ENCODE measurements at regions not wholly inside any gene's neighbourhood (a gene's known extent, or its start where the extent isn't known, plus 50 kb on each side); places are given as distances from the start of the nearest gene placed in this dataset.
"Not testable (repeated sequence)": the region's sequence is repeated elsewhere in the genome, so short reads cannot be mapped to it uniquely, and the experiment has no call there.

DNA sequence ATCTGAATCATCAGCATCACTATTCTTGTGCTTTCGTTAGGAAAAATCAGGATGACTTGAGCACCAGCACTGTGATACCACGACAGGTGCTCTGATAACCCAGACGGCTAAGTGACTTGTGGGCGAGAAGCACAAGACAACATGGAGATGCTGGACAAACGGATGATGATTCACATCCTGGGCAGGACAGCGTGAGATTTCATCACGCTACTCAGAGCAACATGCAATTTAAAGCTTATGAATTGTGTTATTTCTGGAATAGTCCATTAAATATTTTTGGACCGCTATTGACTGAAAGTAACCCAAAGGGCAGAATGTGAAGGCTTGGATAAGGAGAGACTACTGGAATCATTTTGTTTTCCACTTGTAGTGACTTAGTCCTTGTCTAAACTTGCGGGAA is 114.8 kb upstream of the DAPK1 start:
- no peak for FAIRE-seq

DNA sequence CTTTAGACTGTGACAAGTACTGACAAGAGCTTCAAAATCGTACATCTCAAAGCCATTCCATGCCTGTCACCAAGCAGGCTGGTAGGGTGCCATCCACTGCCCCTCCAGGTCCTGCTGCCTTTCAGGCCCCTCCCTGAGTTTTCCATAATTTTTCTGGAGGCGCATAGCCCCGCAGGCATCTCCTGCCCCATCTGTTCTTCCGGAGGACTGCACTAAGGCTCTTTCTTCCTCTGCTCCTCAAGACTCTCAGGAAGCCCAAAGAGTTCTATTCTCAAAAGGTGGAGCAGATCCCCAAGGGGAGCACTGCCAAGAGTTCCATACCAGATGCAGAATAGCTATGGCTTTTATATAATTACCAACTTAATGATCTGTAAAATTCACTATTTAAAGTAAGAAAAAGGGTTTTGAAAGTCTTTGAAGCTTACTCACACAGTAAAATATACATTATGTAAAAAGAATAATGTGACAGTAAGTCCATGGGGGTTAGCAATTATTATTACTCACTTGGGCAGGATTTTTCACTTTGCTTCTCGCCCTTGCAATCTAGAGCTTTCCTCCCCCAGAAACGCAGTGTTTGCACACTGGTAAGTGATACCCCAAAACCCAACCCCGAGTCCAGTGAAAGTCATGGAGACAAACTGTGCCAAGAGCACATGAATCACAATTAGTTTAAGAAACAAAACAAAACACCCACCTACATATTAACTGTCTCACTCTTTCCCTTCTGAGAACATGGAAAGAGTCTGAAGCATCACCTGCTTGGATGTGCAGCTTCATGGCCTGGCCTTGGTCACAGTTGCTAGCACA is 114.1 kb upstream of the DAPK1 start:
- FAIRE-seq, result no peak

- no peak for FAIRE-seq
Measured at GRCh38 chr9:87386490-87387025, 111.1 kb upstream of the DAPK1 start.

DNA sequence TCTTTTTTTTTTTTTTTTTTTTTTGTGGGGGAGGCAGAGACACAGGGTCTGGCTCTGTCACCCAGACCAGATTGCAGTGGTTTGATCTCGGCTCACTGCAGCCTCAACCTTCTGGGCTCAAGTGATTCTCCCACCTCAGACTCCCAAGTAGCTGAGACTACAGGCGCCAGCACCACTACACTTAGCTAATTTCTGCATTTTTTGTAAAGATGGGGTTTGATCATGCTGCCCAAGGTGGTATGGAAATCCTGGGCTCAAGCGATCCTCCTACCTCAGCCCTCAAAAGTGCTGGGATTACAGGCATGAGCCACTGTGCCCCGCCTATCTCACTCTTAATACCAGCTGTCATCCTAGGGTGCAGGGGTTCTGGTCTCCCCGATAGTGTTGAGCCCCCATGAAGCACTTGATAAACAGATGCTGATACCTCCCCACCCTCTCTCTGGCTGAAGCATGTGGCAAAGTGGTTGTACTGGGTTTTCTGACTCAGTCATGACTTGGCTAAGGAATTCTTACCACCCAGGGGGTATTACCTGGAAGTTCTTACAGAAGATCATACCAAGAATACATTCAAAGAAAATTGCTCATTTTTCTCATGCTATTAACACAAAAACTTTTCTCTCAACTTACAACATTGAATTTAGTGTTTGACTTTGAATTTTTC is 110.2 kb upstream of the DAPK1 start:
- no peak for FAIRE-seq

GRCh38 chr9:87388708-87389107 is 109.0 kb upstream of the DAPK1 start:
- not testable (repeated sequence) for FAIRE-seq

GRCh38 chr9:87389936-87390335 is 107.7 kb upstream of the DAPK1 start:
- FAIRE-seq, result no peak

- no peak for FAIRE-seq
Measured at GRCh38 chr9:87390361-87390760, 107.3 kb upstream of the DAPK1 start.

- no peak for FAIRE-seq
Measured at GRCh38 chr9:87392086-87392485, 105.6 kb upstream of the DAPK1 start.

GRCh38 chr9:87393706-87394230 is 103.9 kb upstream of the DAPK1 start:
- FAIRE-seq, result no peak

- no peak for FAIRE-seq
Measured at GRCh38 chr9:87395804-87396479, 101.7 kb upstream of the DAPK1 start.

DNA sequence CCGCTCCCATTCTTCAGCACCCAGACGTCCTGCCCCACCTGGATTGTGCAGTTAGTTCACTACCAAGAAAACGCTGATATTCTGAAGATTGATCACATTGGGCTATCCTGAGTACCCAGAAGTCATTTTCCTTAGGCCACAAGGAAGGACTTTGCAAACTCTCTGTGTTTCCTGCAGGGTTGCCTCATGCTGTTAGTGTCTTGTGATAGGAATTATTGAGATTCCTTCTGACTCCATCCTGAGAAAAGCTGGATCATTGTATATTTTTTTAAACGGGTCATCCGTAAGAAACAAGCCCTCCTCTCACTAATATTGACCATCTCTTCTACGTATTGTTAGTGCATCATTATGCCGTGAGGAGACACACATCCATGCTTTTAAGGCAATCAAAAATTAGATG is 96.0 kb upstream of the DAPK1 start:
- FAIRE-seq, result no peak

GRCh38 chr9:87402537-87402936 is 95.1 kb upstream of the DAPK1 start:
- no peak for FAIRE-seq

GRCh38 chr9:87405677-87406542 is 91.8 kb upstream of the DAPK1 start:
- no peak for FAIRE-seq

DNA sequence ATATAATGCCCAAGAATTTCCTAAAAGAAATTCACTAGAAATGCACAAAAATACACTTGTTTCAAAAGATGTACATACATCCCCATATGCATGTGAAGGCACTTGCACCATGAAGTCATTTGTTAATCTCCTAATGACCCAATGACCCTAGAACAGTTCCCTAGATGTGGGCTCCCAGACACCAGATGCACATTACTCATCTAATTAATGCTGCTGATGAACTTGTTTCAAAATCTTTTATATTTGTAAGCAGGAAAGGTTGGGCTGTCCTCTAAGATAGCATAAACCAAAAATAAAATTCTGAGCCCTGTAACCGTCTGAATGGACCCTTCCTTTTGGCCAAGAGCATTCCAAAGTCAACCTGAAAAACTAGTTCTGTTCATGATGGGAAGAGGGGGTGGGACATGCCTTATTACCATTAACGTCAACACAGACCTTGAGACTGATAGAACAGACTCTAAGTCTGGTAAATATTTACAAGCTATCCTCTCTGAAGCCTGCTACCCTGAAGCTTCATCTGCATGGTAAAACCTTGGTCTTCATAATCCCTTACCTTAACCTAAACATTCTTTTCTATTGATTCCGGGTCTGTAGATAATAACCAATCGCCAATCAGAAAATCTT is 91.0 kb upstream of the DAPK1 start:
- no peak for FAIRE-seq

- not testable (repeated sequence) for FAIRE-seq
Measured at GRCh38 chr9:87410047-87411005, 87.3 kb upstream of the DAPK1 start.

DNA sequence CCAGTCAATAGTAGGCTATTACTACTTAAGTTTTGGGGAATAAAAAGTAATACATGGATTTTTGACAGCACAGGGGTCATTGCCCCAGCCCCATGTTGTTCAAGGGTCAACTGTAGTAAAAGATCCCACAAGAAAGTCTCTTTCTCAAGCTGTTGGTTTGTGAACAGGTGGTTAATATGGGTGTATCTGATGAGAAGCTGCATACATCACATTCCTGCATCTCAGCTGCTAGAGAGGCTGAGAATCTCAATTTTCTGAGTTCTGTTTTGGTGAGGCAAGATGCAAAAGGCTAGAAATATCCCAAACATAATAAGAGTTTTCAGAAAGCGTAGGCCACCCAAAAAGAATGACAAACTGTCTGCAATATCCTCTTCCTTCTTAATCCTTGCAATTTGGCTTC is 76.8 kb upstream of the DAPK1 start:
- FAIRE-seq, result no peak

GRCh38 chr9:87421734-87422133 is 75.9 kb upstream of the DAPK1 start:
- FAIRE-seq, result no peak

DNA sequence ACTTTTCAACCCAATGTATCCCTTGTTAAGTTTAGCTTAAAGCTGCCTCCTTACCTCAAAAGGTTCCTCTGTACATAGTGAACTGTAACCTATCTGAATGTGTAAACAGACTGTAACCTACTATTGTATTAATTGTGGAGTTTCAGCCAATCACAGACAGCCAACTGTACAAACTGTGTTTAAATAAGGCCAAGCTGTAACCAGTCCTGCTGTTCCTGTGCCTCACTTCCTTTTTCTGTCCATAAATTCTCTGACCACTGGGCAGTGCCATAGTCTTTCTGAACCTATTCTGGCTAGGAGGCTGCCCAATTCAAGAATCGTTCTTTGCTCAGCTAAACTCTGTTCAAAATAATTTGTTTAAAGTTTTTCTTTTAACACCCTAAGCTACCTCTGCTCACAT is 74.7 kb upstream of the DAPK1 start:
- FAIRE-seq, result no peak

DNA sequence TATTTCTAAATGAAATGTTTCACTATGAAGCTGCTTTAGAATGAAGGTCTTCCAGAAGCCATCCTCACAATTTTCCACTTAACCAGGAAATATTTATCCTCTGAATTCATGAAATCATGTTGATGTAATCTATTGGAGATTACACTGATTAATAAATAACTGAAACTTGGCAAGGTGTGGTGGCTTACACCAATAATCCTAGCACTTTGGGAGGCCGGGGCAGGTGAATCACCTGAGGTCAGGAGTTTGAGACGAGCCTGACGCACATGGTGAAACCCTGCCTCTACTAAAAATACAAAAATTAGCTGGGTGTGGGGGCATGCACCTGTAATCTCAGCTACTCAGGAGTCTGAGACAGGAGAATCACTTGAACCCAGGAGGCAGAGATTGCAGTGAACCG is 73.8 kb upstream of the DAPK1 start:
- not testable (repeated sequence) for FAIRE-seq

DNA sequence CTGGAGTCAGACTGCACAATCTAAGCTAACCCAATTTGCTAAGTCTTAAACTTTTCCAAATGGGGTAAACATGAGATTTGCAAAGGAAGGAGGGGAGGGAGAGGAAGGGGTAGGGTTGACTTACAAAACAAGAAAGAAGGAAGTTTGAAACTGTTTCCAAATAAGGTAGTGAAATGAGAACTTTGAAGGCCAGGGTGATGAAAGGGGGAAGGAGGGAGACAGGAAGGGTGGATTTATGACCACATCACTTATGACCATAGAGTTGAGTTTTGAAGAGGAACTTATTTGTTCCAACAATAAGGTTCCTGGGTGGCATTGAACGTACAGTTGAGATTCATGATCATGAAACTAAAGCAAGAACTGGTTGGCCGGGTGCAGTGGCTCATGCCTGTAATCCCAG is 72.5 kb upstream of the DAPK1 start:
- no peak for FAIRE-seq

All from A204.1 (cell line).